ENCODE measurements at regions not wholly inside any gene's neighbourhood (a gene's known extent, or its start where the extent isn't known, plus 50 kb on each side); places are given as distances from the start of the nearest gene placed in this dataset.
A peak's percentile ranks its signal among the peaks of the same experiment; 100 is the strongest.
"Not testable (repeated sequence)": the region's sequence is repeated elsewhere in the genome, so short reads cannot be mapped to it uniquely, and the experiment has no call there.

GRCh38 chr2:128597121-128597762 is 278.6 kb upstream of the HS6ST1 start:
- Mint-ChIP-seq H3K4me3 (no peak overlapping the region), H3K27ac (no peak overlapping the region), H3K9me3 (no peaks in the 10 kb centered on the region), H3K27me3 (no peaks in the 10 kb centered on the region), H3K4me1 (no peaks in the 10 kb centered on the region), H3K36me3 (no peaks in the 10 kb centered on the region)
- no peaks in the 10 kb centered on the region for H3K4me1 ChIP-seq (ENCODE audit: control insufficient read depth, insufficient read depth, low read length, poor library complexity, severe bottlenecking)
- no peaks in the 10 kb centered on the region for H3K9me3 ChIP-seq (ENCODE audit: control insufficient read depth in 2 of 2, low read length in 2 of 2)
- no peaks in the 10 kb centered on the region for H3K27me3 ChIP-seq (ENCODE audit: control insufficient read depth, insufficient read depth, low read length)
- no peak for DNase-seq
- H3K4me3 ChIP-seq (ENCODE audit: low read depth, low read length) = no peak overlapping the region
- no peak overlapping the region for H3K27ac ChIP-seq (ENCODE audit: insufficient read depth, low read length, poor library complexity, severe bottlenecking)
- no peak for ATAC-seq (ENCODE audit: low read depth in 2 of 2)
- no peaks in the 10 kb centered on the region for H3K36me3 ChIP-seq (ENCODE audit: control insufficient read depth, insufficient read depth, low read length)

- not testable (repeated sequence) for H3K4me3 Mint-ChIP-seq; H3K27me3 ChIP-seq (ENCODE audit: control insufficient read depth, insufficient read depth, low read length); ATAC-seq (ENCODE audit: low read depth in 2 of 2); DNase-seq; H3K36me3 ChIP-seq (ENCODE audit: control insufficient read depth, insufficient read depth, low read length); H3K4me1 ChIP-seq (ENCODE audit: control insufficient read depth, insufficient read depth, low read length, poor library complexity, severe bottlenecking); H3K27ac ChIP-seq (ENCODE audit: insufficient read depth, low read length, poor library complexity, severe bottlenecking); H3K4me1 Mint-ChIP-seq; H3K27me3 Mint-ChIP-seq; H3K9me3 Mint-ChIP-seq; H3K27ac Mint-ChIP-seq; H3K4me3 ChIP-seq (ENCODE audit: low read depth, low read length); H3K9me3 ChIP-seq (ENCODE audit: control insufficient read depth in 2 of 2, low read length in 2 of 2); H3K36me3 Mint-ChIP-seq
Measured at GRCh38 chr2:128598260-128598659, 279.6 kb upstream of the HS6ST1 start.

DNA sequence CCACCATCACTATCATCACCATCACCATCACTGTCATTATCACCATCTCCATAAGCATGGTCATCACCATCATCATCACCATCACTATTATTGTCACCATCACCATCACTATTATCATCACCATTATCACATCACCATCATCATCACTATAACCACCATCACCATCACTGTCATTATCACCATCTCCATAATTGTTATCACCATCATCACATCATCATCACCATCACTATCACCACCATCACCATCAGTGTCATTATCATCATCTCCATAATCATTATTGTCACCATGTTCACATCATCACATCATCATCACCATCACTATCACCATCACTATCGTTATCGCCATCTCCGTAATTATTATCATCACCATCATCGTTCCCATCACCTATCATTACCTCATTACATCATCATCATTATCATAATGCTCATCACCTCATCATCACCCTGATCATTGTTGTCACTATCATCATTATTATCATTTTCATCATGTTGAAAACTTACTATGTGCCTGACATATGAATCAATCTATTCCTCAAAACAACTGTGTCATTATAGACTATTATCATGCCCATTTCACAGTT is 280.3 kb upstream of the HS6ST1 start:
- Mint-ChIP-seq H3K27ac (no peak overlapping the region), H3K36me3 (no peaks in the 10 kb centered on the region), H3K9me3 (no peaks in the 10 kb centered on the region), H3K4me3 (no peak overlapping the region), H3K4me1 (no peaks in the 10 kb centered on the region), H3K27me3 (no peaks in the 10 kb centered on the region)
- H3K27ac ChIP-seq (ENCODE audit: insufficient read depth, low read length, poor library complexity, severe bottlenecking) = no peak overlapping the region
- no peaks in the 10 kb centered on the region for H3K9me3 ChIP-seq (ENCODE audit: control insufficient read depth in 2 of 2, low read length in 2 of 2)
- H3K27me3 ChIP-seq (ENCODE audit: control insufficient read depth, insufficient read depth, low read length) = no peaks in the 10 kb centered on the region
- no peak overlapping the region for H3K4me3 ChIP-seq (ENCODE audit: low read depth, low read length)
- H3K4me1 ChIP-seq (ENCODE audit: control insufficient read depth, insufficient read depth, low read length, poor library complexity, severe bottlenecking) = no peaks in the 10 kb centered on the region
- ATAC-seq (ENCODE audit: low read depth in 2 of 2) (no peak), DNase-seq (no peak)
- H3K36me3 ChIP-seq (ENCODE audit: control insufficient read depth, insufficient read depth, low read length) = no peaks in the 10 kb centered on the region

GRCh38 chr2:128599700-128600099 is 281.0 kb upstream of the HS6ST1 start:
- Histone ChIP-seq H3K36me3 (ENCODE audit: control insufficient read depth, insufficient read depth, low read length) (no peaks in the 10 kb centered on the region), H3K9me3 (ENCODE audit: control insufficient read depth in 2 of 2, low read length in 2 of 2) (no peaks in the 10 kb centered on the region), H3K27me3 (ENCODE audit: control insufficient read depth, insufficient read depth, low read length) (no peaks in the 10 kb centered on the region), H3K4me3 (ENCODE audit: low read depth, low read length) (no peak overlapping the region), H3K27ac (ENCODE audit: insufficient read depth, low read length, poor library complexity, severe bottlenecking) (no peak overlapping the region), H3K4me1 (ENCODE audit: control insufficient read depth, insufficient read depth, low read length, poor library complexity, severe bottlenecking) (no peaks in the 10 kb centered on the region)
- Mint-ChIP-seq H3K4me3 (no peak overlapping the region), H3K4me1 (no peaks in the 10 kb centered on the region), H3K27ac (no peak overlapping the region), H3K9me3 (no peaks in the 10 kb centered on the region), H3K36me3 (no peaks in the 10 kb centered on the region), H3K27me3 (no peaks in the 10 kb centered on the region)
- ATAC-seq (ENCODE audit: low read depth in 2 of 2) (no peak), DNase-seq (no peak)

- ATAC-seq (ENCODE audit: low read depth in 2 of 2) = peak in 1 of 2 donors; percentile 5
- DNase-seq = no peak
Measured at GRCh38 chr2:128600581-128601297, 282.1 kb upstream of the HS6ST1 start.

GRCh38 chr2:128601298-128602037 is 282.8 kb upstream of the HS6ST1 start:
- H3K4me3 ChIP-seq (ENCODE audit: low read depth, low read length) = no peak overlapping the region
- Mint-ChIP-seq H3K4me1 (no peaks in the 10 kb centered on the region), H3K9me3 (no peaks in the 10 kb centered on the region), H3K27ac (no peak overlapping the region), H3K4me3 (no peak overlapping the region), H3K27me3 (no peaks in the 10 kb centered on the region), H3K36me3 (no peaks in the 10 kb centered on the region)
- DNase-seq (no peak), ATAC-seq (ENCODE audit: low read depth in 2 of 2) (no peak)
- H3K4me1 ChIP-seq (ENCODE audit: control insufficient read depth, insufficient read depth, low read length, poor library complexity, severe bottlenecking) = no peaks in the 10 kb centered on the region
- H3K27ac ChIP-seq (ENCODE audit: insufficient read depth, low read length, poor library complexity, severe bottlenecking) = no peak overlapping the region
- H3K9me3 ChIP-seq (ENCODE audit: control insufficient read depth in 2 of 2, low read length in 2 of 2) = no peaks in the 10 kb centered on the region
- H3K36me3 ChIP-seq (ENCODE audit: control insufficient read depth, insufficient read depth, low read length) = no peaks in the 10 kb centered on the region
- no peaks in the 10 kb centered on the region for H3K27me3 ChIP-seq (ENCODE audit: control insufficient read depth, insufficient read depth, low read length)

More at GRCh38 chr2:128600581-128601297, 282.1 kb upstream of the HS6ST1 start:
- H3K9me3 ChIP-seq (ENCODE audit: control insufficient read depth in 2 of 2, low read length in 2 of 2) = no peaks in the 10 kb centered on the region
- no peaks in the 10 kb centered on the region for H3K27me3 ChIP-seq (ENCODE audit: control insufficient read depth, insufficient read depth, low read length)
- H3K36me3 Mint-ChIP-seq = no peaks in the 10 kb centered on the region
- H3K36me3 ChIP-seq (ENCODE audit: control insufficient read depth, insufficient read depth, low read length) = no peaks in the 10 kb centered on the region
- H3K27ac Mint-ChIP-seq = no peak overlapping the region
- H3K4me3 Mint-ChIP-seq = no peak overlapping the region
- H3K4me1 Mint-ChIP-seq = no peaks in the 10 kb centered on the region
- H3K4me1 ChIP-seq (ENCODE audit: control insufficient read depth, insufficient read depth, low read length, poor library complexity, severe bottlenecking) = no peaks in the 10 kb centered on the region
- no peak overlapping the region for H3K27ac ChIP-seq (ENCODE audit: insufficient read depth, low read length, poor library complexity, severe bottlenecking)
- H3K9me3 Mint-ChIP-seq = no peaks in the 10 kb centered on the region
- no peaks in the 10 kb centered on the region for H3K27me3 Mint-ChIP-seq
- no peak overlapping the region for H3K4me3 ChIP-seq (ENCODE audit: low read depth, low read length)

DNA sequence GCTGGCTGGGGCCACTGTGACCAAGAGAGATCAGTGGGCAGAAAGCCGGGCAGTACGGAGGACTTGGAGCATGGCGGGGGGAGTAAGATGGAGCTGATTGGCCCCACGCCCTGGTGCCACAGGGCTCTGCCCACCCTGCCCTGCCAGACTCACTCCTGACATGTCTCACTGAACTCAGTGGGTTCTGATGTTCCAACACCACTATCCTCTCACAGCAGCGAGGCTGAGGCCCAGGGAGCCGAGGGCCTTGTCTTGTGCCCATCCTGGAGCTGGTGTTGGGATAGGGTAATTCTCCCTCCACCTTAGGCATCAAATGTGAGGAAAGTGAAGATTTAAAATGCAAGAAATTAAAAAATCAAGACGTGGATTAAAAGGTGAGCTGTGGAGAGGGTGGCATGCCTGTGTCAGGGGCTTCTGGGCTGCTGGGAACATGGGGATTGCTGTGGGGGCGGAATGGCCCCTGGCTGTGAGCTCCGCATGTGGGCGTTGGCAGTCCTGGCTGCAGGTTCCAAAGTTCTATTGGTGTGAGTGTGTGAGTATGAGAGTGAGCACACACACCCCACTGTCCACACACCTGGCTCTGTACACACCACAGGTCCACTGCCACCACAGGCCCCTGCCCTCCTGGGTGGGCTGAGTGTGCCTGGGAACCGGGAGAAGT is 283.5 kb upstream of the HS6ST1 start:
- H3K27ac ChIP-seq (ENCODE audit: insufficient read depth, low read length, poor library complexity, severe bottlenecking) = no peak overlapping the region
- no peaks in the 10 kb centered on the region for H3K27me3 ChIP-seq (ENCODE audit: control insufficient read depth, insufficient read depth, low read length)
- no peaks in the 10 kb centered on the region for H3K36me3 Mint-ChIP-seq
- H3K9me3 Mint-ChIP-seq = no peaks in the 10 kb centered on the region
- no peaks in the 10 kb centered on the region for H3K4me1 Mint-ChIP-seq
- no peaks in the 10 kb centered on the region for H3K36me3 ChIP-seq (ENCODE audit: control insufficient read depth, insufficient read depth, low read length)
- no peak overlapping the region for H3K27ac Mint-ChIP-seq
- H3K9me3 ChIP-seq (ENCODE audit: control insufficient read depth in 2 of 2, low read length in 2 of 2) = no peaks in the 10 kb centered on the region
- H3K4me3 Mint-ChIP-seq = no peak overlapping the region
- DNase-seq (no peak), ATAC-seq (ENCODE audit: low read depth in 2 of 2) (no peak)
- H3K4me3 ChIP-seq (ENCODE audit: low read depth, low read length) = no peak overlapping the region
- H3K27me3 Mint-ChIP-seq = no peaks in the 10 kb centered on the region
- no peaks in the 10 kb centered on the region for H3K4me1 ChIP-seq (ENCODE audit: control insufficient read depth, insufficient read depth, low read length, poor library complexity, severe bottlenecking)

All from CD4-positive, CD25-positive, alpha-beta regulatory T cell (primary cell).